Pancreas (tissue), 10 donors: ENCODE measurements at regions not wholly inside any gene's neighbourhood (a gene's known extent, or its start where the extent isn't known, plus 50 kb on each side); places are given as distances from the start of the nearest gene placed in this dataset.

Experiments used
- ATAC-seq, 4 donors: fragments of 200-7000 bp; cut with Tn5 transposase; one replicate each; pipeline versions ENCODE4 v1.8.0 to v1.9.1; 2020; ENCODE audit warnings: mild to moderate bottlenecking in 4 of 4, moderate library complexity in 4 of 4
- DNase-seq, 6 donors: peaks; one replicate each; pipeline ENCODE4 v3.0.0-alpha.2; 2020
- FAIRE-seq: peaks from 2 replicates; lab custom pipeline; 2012; peaks lifted over from hg19 to GRCh38; lab: Jason Lieb, UNC
- H3K27ac ChIP-seq, 4 donors: fragments of 200-600 bp; sonication (generic); 1 replicate in 3 of 4; 2 replicates in 1 of 4; pipeline versions ENCODE4 v1.5.0 to v1.8.0; 2020
- H3K27me3 ChIP-seq, 4 donors: fragments of 200-600 bp; one replicate each; pipeline ENCODE4 v1.8.0; 2021
- H3K36me3 ChIP-seq, 3 donors: fragments of 200-600 bp; sonication (generic) in 1 of 3; one replicate each; pipeline versions ENCODE4 v1.5.0 to v1.8.0; 2020 to 2021
- H3K4me1 ChIP-seq, 3 donors: fragments of 200-600 bp; one replicate each; pipeline ENCODE4 v1.8.0; 2021
- H3K4me3 ChIP-seq, 4 donors: fragments of 200-600 bp; sonication (generic) in 2 of 4; one replicate each; pipeline versions ENCODE4 v1.5.0 to v1.8.0; 2020 to 2021
- H3K9me3 ChIP-seq, 4 donors: fragments of 200-600 bp; one replicate each; pipeline ENCODE4 v1.8.0; 2021
- CTCF ChIP-seq, 4 donors: fragments of 200-600 bp; sonication (generic) in 3 of 4; IDR thresholded peaks; one replicate each; pipeline versions ENCODE4 v1.5.0 to v1.8.0; 2021; ENCODE audit warnings: antibody characterized with exemption in 4 of 4
- WGBS, 2 donors: extraction: QIAGEN DNeasy Blood & Tissue Kit; methylation state at CpG; one replicate each; pipeline ENCODE4 v1.1.7; 2013; 5-methylcytosine and 5-hydroxymethylcytosine counted together
- intact Hi-C, 3 donors: fragments of 100-400 bp; cut with DNase I; formaldehyde crosslinking; loops; one replicate each; pipeline versions ENCODE4 v1.11.1 to v1.14.2; 2022
- donor health status: healthy with polysubstance abuse.
- donor health status: DM: no; HTN: no; CAD: no; lungs with moderate emphysema.
- donor health status: DM: no; HTN: no; CAD: no.
- donor health status: control.
- donor health status: control.
- donor health status: Bipolar disorder and iron deficiency.
- donor health status: DM: yes; HTN: yes; CAD: no.
- donor health status: DM: no; HTN: no; CAD: no.
- donor health status: DM: no; HTN: no; CAD: no.
- donor health status: DM: yes; HTN: yes; CAD: no.

- intact Hi-C loops, result no loop called here
- no peak overlapping the region for H3K4me3 ChIP-seq
- H3K27ac ChIP-seq, result no peak overlapping the region
- no peak for ATAC-seq
- DNase-seq, result no peak
- no peaks in the 10 kb centered on the region for H3K4me1 ChIP-seq
- H3K27me3 ChIP-seq, result no peaks in the 10 kb centered on the region
- no peaks in the 10 kb centered on the region for H3K36me3 ChIP-seq
- H3K9me3 ChIP-seq, result no peaks in the 10 kb centered on the region
- TF ChIP-seq CTCF (IDR thresholded peaks at IDR 0.05), result no peak
- no peak for FAIRE-seq
- 50 to 59% methylated on average over 4 of the region's 4 CpGs for WGBS, 2 donors
Observed at GRCh38 chr4:181604546-181604945, 638.7 kb upstream of the TENM3 start.

- WGBS, 2 donors, result 35 to 40% methylated on average over 1 of the region's 1 CpG
- FAIRE-seq, result no peak
- H3K36me3 ChIP-seq, result no peaks in the 10 kb centered on the region
- no peak for ATAC-seq
- intact Hi-C loops, result no loop called here
- no peak overlapping the region for H3K27ac ChIP-seq
- H3K4me3 ChIP-seq, result no peak overlapping the region
- no peaks in the 10 kb centered on the region for H3K27me3 ChIP-seq
- H3K4me1 ChIP-seq, result no peaks in the 10 kb centered on the region
- TF ChIP-seq CTCF (IDR thresholded peaks at IDR 0.05), result no peak
- no peak for DNase-seq
- no peaks in the 10 kb centered on the region for H3K9me3 ChIP-seq
Observed at GRCh38 chr4:181606300-181606699, 636.9 kb upstream of the TENM3 start.

GRCh38 chr4:181608181-181608580 lies 635.0 kb upstream of the TENM3 start:
- intact Hi-C loops, result no loop called here
- FAIRE-seq, result no peak

GRCh38 chr4:181611033-181611711 lies 632.0 kb upstream of the TENM3 start:
- no peak for TF ChIP-seq CTCF (IDR thresholded peaks at IDR 0.05)
- intact Hi-C loops, result no loop called here
- H3K27ac ChIP-seq, result no peak overlapping the region
- FAIRE-seq (no peak), ATAC-seq (no peak), DNase-seq (no peak)
- no peaks in the 10 kb centered on the region for H3K9me3 ChIP-seq
- no peaks in the 10 kb centered on the region for H3K4me1 ChIP-seq
- no peak overlapping the region for H3K4me3 ChIP-seq
- WGBS, 2 donors, result 50 to 54% methylated on average over 15 of the region's 15 CpGs
- no peaks in the 10 kb centered on the region for H3K27me3 ChIP-seq
- H3K36me3 ChIP-seq, result no peaks in the 10 kb centered on the region

More at GRCh38 chr4:181608181-181608580, 635.0 kb upstream of the TENM3 start:
- Histone ChIP-seq H3K27ac (no peak overlapping the region), H3K4me3 (no peak overlapping the region), H3K4me1 (no peaks in the 10 kb centered on the region), H3K9me3 (no peaks in the 10 kb centered on the region), H3K27me3 (no peaks in the 10 kb centered on the region), H3K36me3 (no peaks in the 10 kb centered on the region)
- TF ChIP-seq CTCF (IDR thresholded peaks at IDR 0.05), result no peak
- ATAC-seq, result no peak
- DNase-seq, result no peak
- 24 to 25% methylated on average over 2 of the region's 2 CpGs for WGBS, 2 donors

- Histone ChIP-seq H3K4me1 (no peaks in the 10 kb centered on the region), H3K27ac (no peak overlapping the region), H3K9me3 (no peaks in the 10 kb centered on the region), H3K36me3 (no peaks in the 10 kb centered on the region), H3K4me3 (no peak overlapping the region), H3K27me3 (no peaks in the 10 kb centered on the region)
- no peak for TF ChIP-seq CTCF (IDR thresholded peaks at IDR 0.05)
- intact Hi-C loops, result no loop called here
- no peak for DNase-seq
- no peak for FAIRE-seq
- WGBS, 2 donors, result 33 to 46% methylated on average over 8 of the region's 8 CpGs
- no peak for ATAC-seq
Observed at GRCh38 chr4:181611946-181612600, 631.1 kb upstream of the TENM3 start.
